NCI-H69 (cell line): ENCODE measurements at regions not wholly inside any gene's neighbourhood (a gene's known extent, or its start where the extent isn't known, plus 50 kb on each side); places are given as distances from the start of the nearest gene placed in this dataset.
"Not testable (repeated sequence)": the region's sequence is repeated elsewhere in the genome, so short reads cannot be mapped to it uniquely, and the experiment has no call there.

Source experiments
- DNase-seq: peaks from one replicate; lab custom pipeline; 2025; lab: John Stamatoyannopoulos, UW

DNA sequence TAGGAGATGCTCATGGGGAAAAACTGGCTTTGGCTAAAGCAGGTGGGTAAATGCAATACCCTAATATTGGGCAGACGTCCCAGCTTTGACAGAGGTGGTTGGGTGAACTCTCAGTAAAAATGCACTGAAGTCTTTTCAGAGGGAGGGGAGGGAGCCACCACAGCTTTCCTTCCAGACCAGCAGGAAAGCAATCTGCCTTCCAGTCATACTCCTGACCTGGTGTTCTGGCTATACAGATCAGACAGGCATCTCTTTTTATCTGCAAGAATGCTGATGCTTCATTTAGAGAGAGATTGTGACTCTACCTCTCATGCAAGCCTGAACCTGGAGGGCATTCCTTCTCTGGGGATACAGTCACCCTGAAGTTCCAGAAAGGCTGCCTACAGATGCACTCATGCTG, 52.6 kb upstream of the ICA1 start:
- no peak for DNase-seq

DNA sequence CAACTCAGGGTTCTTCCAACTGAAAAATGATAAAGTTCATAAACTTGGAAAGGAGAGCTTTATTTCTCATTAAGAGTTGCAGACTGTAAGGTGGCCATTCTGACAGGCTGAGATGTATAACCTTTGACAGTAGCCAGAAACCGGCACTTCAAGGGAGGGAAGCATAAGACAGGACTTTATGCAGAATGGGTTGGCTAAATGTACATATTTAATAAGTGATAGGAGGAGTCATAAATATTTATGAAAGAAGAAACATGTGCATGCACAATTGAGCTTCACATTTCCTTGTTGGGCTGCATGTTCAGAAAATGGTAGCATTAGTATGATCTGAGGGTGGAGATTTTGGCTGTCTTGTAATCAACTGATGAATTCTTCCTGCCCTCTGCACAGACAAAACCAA, 57.1 kb upstream of the ICA1 start:
- no peak for DNase-seq

DNA sequence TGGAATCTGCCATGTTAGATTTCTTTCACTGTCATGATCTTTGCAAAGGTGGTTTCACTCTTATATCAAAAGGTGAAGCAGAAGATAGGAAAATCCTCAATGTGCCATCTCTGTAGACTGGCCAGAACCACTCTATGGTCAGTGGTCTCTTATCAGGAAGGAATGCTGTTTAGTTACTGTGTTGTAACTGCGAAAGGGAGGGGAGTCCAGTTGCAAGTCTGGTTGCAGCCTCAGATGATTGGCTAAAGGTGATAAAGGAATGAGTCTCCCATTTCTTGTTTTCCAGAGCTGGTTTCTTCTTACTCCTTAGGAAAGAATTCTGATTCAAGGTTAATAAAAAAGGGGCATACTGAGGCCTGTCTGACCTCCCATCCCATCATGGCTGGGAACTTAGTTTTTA, 58.2 kb upstream of the ICA1 start:
- DNase-seq, result no peak

DNA sequence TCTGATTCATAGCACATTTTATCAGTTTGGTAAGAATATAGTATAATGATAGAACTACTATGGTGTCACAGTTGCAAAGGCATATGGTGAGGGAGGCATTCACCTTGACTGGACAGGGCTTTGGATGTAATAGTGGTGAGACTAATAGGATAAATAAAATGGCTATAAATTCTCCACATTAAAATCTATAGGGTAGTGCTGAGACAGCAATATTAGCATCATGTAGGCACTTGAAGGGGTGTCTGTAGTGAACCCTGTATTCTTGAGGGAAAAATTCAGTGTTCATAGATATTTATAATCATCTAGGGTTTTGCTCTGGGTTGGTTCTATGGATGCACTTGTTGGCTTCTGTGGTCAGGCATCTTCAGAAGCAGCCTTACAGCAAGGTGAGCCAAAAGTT, 59.3 kb upstream of the ICA1 start:
- DNase-seq, result no peak

DNA sequence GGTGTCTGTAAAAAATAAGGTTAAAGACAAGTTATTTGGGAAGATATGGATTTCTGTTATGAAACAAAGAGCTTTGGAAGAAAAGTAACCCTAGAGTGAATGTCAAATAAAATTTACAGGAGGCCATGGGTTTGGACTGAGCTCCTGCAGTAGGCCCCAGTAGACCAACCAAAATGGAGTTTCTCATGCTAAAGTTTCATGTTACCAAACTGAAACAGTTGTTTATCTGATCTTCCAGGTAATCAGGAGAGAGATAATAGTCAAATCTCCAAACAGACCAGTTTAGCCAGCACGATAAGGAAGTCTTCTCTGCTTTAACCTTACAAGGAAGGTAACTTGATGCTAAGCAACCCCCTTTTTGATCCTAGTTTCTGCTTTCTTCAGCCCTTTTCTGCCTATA, 60.7 kb upstream of the ICA1 start:
- DNase-seq, result no peak

DNA sequence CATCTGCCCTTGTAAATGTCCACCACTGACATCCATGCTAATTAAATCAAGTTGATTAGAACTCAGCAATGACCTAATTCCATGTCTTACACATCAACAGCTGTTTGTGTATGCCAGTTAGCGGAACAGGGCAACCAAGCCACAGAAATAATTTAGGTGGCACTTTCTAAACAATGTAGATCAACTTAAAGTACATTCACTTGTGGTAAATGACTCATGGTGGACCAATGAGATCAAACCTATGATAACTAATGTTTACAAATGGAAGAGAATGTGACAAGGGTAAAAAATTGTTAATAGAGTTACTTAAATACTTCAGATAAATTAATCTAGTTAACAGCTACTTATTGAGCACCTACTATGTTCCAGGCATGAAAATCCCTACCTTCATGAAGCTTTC, 63.1 kb upstream of the ICA1 start:
- no peak for DNase-seq

DNA sequence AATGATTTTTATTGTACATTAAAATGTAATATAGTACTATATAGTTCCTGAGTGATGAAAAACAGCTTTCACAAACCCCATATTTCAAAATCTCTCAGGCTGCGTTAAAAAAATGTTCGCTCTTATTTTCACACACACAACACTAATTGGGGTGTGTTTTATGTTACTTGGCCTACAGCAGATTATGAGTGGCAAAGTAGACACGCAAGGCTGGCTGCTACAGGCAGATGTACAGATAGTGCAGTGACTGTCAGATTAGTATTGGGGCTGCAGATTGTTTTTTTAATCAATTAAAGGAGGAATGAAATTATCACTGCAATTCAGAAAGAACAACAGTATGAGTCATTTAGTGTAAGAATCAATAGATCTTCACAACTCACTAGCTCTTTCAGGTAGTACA, 65.2 kb upstream of the ICA1 start:
- no peak for DNase-seq

DNA sequence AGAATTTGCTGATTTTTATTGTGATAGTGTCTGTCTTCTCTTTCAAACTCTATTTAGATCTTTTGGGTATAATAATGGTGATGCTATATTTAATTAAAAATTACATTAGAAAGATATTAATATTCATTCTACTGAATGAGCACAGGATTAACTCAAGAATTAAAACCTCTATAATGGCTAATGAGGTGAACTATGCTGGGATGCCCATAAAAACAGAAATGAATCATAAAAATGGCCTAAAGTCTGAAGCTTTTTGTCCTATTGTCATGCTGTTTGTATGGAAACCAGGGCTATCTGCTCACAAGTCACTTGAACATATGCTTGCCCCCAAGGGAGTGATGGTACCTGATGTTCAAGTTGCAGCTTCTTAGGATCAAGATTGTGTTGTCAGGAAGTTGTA, 76.2 kb upstream of the ICA1 start:
- peak; percentile 66 for DNase-seq

DNA sequence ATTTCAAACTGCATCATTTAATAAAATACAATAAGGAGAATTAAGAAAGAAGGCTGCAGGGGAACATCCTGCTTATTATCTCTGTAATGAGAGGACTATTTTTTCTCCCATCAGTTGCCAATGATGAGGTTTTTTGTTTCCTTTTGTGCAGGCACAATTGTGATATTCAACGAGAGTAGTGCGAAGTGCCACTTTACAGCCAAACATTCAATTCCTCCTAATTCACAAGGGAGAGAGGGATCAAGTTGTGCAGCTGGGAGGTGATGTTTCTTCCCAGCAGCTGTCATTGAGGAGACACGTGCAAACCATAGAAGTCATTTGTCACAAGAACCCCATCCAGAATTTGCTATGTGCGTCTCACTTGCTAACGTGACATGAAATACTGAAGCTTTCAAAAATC, 81.6 kb upstream of the ICA1 start:
- peak; percentile 85 for DNase-seq

DNA sequence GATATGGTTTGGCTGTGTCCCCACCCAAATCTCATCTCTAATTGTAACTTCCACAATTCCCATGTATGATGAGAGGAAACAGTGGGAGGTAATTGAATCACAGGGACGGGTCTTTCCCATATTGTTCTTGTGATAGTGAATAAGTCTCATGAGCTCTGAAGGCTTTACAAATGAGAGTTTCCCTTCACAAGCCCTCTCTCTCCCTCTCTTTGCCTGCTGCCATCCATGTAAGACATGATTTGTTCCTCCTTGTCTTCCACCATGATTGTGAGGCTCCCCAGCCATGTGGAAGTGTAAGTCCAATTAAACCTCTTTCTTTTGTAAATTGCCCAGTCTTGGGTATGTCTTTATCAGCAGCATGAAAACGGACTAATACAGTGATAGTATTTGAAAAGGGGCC, 85.4 kb upstream of the ICA1 start:
- DNase-seq, result not testable (repeated sequence)

DNA sequence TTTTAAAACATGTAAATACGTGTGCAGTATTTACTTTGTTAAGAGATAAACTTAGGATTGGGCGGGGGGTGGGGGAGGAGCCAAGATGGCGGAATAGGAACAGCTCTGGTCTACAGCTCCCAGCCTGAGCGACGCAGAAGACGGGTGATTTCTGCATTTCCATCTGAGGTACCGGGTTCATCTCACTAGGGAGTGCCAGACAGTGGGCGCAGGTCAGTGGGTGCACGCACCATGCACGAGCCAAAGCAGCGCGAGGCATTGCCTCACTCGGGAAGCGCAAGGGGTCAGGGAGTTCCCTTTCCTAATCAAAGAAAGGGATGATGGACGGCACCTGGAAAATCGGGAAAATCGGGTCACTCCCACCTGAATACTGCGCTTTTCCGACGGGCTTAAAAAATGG, 81.8 kb upstream of the NXPH1 start:
- DNase-seq, result not testable (repeated sequence)

DNA sequence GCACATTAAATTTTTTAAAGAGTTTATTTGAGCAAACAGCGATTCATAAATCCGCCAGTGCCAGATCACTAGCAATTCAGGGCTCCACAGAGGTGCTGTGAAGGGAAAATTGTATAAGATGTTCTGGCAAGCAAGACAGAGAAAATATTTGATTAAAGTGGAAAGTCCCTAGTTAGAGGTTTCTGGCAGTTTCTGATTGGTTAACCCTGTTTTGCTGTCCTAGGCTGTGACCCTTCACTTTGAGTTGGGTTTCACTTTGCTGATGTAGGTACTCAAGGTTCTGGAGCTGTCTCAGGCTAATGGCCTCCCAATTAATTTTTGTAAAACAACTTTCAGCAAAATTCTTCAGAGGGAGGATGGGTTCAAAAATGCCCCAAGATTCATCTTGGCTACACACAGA, 79.4 kb upstream of the NXPH1 start:
- DNase-seq, result no peak

DNA sequence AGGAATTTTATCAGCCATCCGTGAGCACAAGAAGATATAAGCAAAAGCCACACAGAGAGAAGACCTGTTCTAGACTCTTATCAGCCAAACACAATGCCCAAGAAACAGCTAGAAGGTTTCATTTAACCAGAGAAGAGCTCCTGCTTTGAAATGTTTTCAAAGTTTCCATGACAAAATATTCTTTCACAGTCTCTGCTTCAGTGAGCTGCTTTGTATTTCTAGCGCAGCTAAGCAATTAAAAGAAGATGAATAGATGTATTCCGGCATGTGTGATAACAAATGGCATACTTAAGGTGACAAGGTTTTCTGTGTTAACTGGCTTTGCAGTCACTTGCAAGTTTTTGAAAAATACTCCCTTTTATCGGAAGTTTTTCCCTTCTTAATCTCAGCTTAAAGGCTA, 78.9 kb upstream of the NXPH1 start:
- DNase-seq, result no peak

DNA sequence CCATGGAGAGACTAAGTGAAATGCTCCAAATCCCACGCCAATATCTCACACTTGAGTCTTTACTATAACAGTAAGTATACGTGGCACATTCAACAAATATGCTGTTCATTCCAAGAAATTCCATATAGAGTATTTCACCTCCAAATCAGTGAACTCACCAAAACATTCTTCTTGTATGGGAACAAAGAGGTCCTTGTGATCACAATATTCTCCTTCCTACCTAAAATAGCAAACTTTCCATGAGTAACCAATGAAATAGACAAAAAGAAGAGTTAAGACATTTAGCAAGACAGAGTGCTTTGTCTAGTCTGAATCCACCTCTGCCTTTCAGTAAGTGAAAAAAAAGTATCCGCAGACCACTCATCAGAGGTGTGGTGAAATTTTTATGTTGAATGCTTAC, 77.3 kb upstream of the NXPH1 start:
- DNase-seq, result no peak

DNA sequence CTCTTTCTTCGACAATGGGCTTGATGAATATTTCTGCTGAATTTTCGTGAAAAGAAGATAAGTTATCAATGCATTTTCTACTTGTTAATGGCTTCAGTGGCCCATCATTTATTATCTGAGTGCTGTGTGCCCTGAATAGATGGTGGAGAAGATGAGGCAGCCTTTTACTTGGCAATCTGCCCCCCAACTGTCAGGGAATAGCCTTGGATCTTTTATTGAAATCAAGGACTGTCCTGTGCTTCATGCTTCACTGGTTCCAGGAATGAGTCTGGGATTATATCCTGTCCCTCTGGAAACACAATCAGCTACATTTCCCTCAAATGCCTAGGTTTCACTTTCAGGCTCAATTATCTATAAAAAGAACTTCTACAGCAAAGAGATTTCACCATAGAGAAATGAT, 75.9 kb upstream of the NXPH1 start:
- peak; percentile 62 for DNase-seq

DNA sequence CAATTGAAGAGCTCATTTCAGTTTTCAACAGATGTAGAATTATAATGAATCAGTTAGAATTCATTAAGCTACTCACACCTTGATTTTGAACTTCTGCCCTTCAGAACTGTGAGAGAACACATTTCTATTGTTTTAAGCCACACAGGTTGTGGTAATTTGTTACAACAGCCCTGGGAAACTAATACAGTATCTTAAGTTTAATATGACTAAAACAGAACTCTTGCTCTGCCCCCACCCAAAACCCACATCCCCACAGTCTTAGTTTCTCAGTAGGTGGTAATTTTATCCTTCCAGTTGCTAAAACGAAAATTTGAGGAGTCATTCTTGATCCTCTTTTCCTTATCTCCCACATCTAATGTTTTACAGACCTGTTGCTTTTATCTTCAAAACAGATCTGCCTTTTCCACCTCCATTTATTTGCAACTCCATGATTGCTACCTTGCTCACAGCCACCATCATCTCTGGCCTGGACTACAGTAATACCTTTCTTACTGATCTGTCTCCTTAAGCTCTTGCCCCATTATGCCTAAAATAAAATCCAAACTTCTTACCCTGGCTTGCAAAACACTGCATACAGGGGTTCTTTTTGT, 72.8 kb upstream of the NXPH1 start:
- DNase-seq, result no peak

DNA sequence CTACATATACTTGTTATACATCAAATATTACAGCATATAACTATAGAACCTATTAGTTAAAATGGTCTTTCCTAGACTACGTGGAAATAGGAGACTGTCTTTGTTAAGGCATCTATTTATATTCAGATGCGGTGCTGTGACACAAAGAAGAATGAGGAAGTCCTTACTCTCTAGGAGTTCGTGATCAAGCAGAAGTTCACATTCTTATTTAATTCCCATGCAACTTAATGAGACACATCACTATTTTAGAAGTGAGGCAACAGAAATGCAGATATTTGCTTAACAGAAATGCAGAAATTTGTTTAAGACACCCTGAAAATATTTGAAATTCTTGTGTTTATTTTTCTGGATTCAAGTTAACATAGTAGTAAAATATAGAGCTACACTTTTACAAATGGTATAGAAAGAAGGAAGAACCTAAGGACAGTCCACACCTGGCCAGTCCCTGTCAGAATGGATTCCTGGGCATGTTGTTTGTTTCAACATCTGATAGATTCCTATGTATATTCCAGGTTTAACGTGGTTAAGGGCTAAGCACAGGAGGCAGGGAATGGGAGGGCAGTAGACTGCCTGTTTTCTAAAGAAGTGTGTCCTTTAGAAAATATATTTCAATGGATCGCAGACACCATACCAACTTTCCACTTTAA, 70.6 kb upstream of the NXPH1 start:
- no peak for DNase-seq

DNA sequence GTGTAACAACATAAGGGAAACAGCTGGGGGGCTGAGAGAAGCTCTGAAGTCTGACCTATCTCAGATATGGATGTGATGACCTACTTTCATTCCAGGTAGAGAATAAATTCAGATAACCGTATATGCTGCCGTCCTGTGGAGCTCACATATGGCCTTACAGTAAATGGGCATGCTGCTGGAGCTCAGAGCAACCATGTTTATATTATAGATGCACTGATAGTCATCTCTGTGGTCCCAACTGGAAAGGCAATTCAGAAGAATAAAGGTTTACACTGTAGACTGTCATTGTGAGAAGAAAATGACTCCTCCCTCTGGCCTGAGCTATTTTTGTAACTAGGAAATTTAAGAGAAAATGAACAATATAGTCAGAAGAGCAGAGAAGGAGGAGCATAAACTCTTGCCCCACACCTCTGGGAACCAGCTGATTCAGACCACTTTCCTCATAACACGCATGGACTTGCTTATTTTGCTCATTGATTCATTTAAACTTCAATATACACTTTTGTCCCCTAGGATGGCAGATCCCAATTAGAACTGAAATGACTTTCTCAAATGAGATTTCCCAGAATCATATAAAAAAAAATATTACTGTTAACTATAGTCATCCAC, 69.9 kb upstream of the NXPH1 start:
- DNase-seq, result peak; percentile 46

DNA sequence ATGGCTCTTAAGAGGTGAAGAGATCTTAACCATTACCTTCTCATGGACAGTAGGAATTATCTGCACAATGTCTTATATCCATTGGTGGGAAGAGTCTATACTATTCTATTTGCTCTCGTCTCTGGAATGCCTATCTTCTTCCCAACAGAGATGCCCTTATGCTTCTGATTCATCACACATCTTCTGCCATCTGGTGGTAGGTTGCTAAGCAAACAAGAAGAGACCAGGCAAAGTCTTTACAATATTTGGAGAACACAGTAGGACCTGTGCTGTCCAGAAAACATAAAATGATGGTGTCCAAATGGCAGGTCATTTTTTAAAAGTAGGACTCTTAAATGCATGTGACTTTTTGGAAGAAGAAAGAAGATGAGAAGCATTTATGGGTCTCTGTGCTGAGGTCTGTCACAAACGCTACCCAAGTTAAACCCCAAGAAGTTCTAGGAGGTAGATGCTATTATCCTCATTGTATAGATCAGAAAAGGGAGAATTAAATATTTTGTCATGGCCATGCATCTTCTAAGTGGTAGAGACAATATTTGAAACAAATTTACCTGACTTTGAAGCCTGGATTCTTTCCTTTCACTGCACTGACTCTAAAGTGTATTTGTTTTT, 67.8 kb upstream of the NXPH1 start:
- peak; percentile 85 for DNase-seq

DNA sequence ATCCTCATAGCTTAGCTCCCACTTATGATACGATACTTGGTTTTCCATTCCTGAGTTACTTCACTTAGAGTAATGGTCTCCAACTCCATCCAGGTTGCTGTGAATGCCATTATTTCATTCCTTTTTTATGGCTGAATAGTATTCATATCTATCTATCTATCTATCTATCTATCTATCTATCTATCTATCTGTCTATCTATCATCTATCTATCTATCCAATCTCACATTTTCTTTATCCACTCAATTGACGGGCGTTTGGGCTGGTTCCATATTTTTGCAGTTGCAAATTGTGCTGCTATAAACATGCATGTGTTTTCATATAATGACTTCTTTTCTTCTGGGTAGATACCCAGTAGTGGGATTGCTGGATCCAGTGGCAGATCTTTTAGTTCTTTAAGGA, 65.4 kb upstream of the NXPH1 start:
- DNase-seq, result not testable (repeated sequence)

DNA sequence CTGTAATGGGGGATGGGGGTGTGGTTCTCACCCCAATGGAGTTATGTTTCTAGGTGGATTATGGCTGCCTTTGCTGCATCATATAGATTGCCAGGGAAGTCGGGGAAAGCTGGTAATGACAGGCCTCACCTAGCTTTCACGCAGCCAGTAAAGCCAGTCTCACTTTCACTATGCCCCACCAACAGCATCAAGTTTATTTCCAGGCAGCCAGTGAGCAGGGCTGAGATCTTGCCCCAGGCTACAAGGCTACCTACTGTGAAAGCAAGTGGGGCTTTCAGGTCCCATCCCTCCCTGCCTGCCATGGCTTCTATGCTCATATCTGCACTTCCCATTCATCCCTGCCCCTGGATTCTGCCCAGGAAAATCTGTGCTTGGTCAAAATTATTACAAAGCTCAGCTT, 61.7 kb upstream of the NXPH1 start:
- peak; percentile 71 for DNase-seq

DNA sequence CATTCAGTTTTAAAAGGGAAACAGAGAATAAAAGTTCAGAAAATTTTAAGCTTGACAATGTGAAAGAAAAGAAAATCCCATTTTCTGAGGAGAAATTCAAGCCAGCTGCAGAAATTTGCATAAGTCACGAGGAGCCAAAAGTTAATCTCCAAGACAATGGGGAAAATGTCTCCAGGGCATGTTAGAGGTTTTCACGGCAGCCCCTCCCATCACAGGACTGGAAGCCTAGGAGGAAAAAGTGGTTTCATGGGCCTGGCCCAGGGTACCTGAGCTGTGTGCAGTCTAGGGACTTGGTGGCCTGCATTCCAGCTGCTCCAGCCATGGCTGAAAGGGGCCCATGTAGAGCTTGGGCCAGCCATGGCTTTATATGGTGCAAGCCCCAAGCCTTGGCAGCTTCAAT, 59.6 kb upstream of the NXPH1 start:
- no peak for DNase-seq

DNA sequence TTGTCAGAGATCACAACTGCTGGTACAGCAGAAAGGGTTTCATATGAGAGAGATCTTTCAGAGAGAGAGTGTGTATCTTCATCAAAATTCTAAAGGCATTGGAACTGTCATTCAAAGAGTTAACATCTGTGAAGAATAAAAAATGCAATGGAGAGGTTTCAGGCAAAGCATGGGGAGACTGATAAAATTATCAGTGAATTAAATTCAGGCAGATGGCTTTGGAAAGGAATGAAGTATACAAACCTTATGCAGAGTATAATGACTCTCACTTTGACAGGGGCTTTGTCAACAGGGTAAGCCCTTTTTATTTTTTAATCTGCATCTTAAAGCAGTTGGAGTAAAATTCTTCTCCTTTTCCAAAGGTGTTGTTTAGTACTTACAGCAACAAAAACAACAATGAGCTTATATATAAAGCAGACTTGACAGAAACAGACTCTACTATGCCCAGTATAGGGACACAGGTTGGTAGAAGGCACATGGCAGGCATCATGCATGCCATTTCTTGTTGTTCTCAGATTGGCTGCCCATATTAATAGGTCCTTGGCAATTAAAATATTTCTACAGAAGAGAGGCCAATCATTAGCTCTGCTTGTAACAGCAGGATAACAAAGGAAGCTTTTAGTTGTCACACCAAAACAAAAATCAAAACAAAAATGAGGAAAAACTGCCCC, 54.9 kb upstream of the NXPH1 start:
- DNase-seq, result peak; percentile 56
